ENCODE measurements at regions not wholly inside any gene's neighbourhood (a gene's known extent, or its start where the extent isn't known, plus 50 kb on each side); places are given as distances from the start of the nearest gene placed in this dataset.

DNA sequence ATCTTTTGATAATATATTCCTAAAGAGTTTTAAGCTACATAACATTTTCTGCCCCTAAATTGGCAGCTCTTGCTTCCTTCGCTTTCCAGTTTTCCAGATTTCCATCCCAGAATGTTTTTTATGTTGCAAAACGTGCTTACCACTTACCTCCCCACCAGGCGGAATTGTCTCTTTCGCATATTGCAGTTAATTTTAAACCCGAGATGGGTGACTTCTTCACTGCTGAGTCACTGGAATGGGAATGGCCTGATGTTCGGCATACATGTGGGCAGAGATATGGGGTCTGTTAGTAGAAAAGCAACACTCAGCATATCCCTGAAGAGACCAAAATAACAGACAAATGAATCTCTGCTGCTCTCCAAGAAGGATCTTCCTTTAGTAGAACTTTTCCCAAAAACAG is 491.2 kb downstream of the PREX1 start:
- TF ChIP-seq RELA (CRISPR knock-in tag; IDR thresholded peaks at IDR 0.05; ENCODE audit: borderline replicate concordance) (no peak), CREB1 (CRISPR knock-in tag; IDR thresholded peaks at IDR 0.05) (no peak), FOXP1 (CRISPR knock-in tag; IDR thresholded peaks at IDR 0.05; ENCODE audit: borderline replicate concordance) (no peak), NR2C2 (CRISPR knock-in tag; IDR thresholded peaks at IDR 0.05) (no peak), CREM (CRISPR knock-in tag; IDR thresholded peaks at IDR 0.05) (no peak), FOXK1 (CRISPR knock-in tag; IDR thresholded peaks at IDR 0.05) (no peak), IRF2 (CRISPR knock-in tag; IDR thresholded peaks at IDR 0.05; ENCODE audit: borderline replicate concordance, low read depth) (no peak)
- TF ChIP-seq, protein P1, sequence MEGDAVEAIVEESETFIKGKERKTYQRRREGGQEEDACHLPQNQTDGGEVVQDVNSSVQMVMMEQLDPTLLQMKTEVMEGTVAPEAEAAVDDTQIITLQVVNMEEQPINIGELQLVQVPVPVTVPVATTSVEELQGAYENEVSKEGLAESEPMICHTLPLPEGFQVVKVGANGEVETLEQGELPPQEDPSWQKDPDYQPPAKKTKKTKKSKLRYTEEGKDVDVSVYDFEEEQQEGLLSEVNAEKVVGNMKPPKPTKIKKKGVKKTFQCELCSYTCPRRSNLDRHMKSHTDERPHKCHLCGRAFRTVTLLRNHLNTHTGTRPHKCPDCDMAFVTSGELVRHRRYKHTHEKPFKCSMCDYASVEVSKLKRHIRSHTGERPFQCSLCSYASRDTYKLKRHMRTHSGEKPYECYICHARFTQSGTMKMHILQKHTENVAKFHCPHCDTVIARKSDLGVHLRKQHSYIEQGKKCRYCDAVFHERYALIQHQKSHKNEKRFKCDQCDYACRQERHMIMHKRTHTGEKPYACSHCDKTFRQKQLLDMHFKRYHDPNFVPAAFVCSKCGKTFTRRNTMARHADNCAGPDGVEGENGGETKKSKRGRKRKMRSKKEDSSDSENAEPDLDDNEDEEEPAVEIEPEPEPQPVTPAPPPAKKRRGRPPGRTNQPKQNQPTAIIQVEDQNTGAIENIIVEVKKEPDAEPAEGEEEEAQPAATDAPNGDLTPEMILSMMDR (IDR thresholded peaks at IDR 0.05): no peak
- TF ChIP-seq, protein P2, sequence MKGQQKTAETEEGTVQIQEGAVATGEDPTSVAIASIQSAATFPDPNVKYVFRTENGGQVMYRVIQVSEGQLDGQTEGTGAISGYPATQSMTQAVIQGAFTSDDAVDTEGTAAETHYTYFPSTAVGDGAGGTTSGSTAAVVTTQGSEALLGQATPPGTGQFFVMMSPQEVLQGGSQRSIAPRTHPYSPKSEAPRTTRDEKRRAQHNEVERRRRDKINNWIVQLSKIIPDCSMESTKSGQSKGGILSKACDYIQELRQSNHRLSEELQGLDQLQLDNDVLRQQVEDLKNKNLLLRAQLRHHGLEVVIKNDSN (CRISPR knock-in tag; IDR thresholded peaks at IDR 0.05): no peak
- TF ChIP-seq, protein P3, sequence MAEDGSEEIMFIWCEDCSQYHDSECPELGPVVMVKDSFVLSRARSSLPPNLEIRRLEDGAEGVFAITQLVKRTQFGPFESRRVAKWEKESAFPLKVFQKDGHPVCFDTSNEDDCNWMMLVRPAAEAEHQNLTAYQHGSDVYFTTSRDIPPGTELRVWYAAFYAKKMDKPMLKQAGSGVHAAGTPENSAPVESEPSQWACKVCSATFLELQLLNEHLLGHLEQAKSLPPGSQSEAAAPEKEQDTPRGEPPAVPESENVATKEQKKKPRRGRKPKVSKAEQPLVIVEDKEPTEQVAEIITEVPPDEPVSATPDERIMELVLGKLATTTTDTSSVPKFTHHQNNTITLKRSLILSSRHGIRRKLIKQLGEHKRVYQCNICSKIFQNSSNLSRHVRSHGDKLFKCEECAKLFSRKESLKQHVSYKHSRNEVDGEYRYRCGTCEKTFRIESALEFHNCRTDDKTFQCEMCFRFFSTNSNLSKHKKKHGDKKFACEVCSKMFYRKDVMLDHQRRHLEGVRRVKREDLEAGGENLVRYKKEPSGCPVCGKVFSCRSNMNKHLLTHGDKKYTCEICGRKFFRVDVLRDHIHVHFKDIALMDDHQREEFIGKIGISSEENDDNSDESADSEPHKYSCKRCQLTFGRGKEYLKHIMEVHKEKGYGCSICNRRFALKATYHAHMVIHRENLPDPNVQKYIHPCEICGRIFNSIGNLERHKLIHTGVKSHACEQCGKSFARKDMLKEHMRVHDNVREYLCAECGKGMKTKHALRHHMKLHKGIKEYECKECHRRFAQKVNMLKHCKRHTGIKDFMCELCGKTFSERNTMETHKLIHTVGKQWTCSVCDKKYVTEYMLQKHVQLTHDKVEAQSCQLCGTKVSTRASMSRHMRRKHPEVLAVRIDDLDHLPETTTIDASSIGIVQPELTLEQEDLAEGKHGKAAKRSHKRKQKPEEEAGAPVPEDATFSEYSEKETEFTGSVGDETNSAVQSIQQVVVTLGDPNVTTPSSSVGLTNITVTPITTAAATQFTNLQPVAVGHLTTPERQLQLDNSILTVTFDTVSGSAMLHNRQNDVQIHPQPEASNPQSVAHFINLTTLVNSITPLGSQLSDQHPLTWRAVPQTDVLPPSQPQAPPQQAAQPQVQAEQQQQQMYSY (CRISPR knock-in tag; IDR thresholded peaks at IDR 0.05): no peak
- TF ChIP-seq, protein P4, sequence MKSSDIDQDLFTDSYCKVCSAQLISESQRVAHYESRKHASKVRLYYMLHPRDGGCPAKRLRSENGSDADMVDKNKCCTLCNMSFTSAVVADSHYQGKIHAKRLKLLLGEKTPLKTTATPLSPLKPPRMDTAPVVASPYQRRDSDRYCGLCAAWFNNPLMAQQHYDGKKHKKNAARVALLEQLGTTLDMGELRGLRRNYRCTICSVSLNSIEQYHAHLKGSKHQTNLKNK (CRISPR knock-in tag; IDR thresholded peaks at IDR 0.05): no peak
- TF ChIP-seq, protein P5, sequence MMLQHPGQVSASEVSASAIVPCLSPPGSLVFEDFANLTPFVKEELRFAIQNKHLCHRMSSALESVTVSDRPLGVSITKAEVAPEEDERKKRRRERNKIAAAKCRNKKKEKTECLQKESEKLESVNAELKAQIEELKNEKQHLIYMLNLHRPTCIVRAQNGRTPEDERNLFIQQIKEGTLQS (CRISPR knock-in tag; conservative IDR thresholded peaks at IDR 0.05): no peak
